ENCODE measurements at regions not wholly inside any gene's neighbourhood (a gene's known extent, or its start where the extent isn't known, plus 50 kb on each side); places are given as distances from the start of the nearest gene placed in this dataset.

DNA sequence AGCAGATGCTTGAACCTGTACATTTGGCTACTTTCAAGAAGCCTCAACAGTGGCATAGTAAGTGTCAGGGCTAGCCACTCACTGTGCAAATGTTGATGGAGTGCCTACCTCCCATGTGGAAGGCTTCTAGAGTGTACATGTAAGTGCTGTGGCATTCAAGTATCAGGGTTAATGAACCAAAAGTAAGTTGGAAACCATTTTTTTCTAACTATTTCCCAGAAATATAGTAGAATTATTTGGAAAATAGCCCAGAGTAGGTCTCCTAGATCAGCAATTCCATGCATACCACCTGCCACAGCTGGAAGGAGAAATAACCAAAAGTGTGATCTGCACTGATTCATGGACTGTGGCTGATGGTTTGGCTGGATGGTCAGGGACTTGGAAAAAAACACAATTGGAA, 53.3 kb downstream of the FOXD1 start:
- no peak overlapping the region for H3K4me3 ChIP-seq
- no peak overlapping the region for H3K27ac ChIP-seq
- TF ChIP-seq, protein P1, sequence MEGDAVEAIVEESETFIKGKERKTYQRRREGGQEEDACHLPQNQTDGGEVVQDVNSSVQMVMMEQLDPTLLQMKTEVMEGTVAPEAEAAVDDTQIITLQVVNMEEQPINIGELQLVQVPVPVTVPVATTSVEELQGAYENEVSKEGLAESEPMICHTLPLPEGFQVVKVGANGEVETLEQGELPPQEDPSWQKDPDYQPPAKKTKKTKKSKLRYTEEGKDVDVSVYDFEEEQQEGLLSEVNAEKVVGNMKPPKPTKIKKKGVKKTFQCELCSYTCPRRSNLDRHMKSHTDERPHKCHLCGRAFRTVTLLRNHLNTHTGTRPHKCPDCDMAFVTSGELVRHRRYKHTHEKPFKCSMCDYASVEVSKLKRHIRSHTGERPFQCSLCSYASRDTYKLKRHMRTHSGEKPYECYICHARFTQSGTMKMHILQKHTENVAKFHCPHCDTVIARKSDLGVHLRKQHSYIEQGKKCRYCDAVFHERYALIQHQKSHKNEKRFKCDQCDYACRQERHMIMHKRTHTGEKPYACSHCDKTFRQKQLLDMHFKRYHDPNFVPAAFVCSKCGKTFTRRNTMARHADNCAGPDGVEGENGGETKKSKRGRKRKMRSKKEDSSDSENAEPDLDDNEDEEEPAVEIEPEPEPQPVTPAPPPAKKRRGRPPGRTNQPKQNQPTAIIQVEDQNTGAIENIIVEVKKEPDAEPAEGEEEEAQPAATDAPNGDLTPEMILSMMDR (IDR thresholded peaks at IDR 0.05) = no peak
- DNase-seq (ENCODE audit: low spot score) = no peak

DNA sequence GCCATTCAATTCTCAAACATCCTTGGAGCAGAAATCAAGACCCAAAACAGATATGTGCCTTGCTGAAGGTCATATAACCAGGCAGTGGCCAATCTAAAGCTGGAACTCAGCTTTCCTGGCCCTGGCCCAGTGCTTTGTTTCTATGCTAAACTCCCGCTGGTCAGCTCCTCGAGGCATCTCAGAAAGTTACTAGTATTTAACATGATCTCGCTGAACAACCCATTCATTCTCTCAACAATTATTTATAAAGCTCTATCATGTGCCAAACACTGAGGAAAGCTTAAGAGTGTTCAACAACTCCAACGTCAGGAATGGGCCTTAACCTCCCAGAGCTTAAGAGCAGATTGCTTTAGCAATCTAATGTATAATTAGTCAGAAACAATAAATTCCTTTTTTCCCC, 54.0 kb downstream of the FOXD1 start:
- TF ChIP-seq, protein P1 (IDR thresholded peaks at IDR 0.05) = no peak
- no peak overlapping the region for H3K27ac ChIP-seq
- no peak for DNase-seq (ENCODE audit: low spot score)
- H3K4me3 ChIP-seq = no peak overlapping the region

DNA sequence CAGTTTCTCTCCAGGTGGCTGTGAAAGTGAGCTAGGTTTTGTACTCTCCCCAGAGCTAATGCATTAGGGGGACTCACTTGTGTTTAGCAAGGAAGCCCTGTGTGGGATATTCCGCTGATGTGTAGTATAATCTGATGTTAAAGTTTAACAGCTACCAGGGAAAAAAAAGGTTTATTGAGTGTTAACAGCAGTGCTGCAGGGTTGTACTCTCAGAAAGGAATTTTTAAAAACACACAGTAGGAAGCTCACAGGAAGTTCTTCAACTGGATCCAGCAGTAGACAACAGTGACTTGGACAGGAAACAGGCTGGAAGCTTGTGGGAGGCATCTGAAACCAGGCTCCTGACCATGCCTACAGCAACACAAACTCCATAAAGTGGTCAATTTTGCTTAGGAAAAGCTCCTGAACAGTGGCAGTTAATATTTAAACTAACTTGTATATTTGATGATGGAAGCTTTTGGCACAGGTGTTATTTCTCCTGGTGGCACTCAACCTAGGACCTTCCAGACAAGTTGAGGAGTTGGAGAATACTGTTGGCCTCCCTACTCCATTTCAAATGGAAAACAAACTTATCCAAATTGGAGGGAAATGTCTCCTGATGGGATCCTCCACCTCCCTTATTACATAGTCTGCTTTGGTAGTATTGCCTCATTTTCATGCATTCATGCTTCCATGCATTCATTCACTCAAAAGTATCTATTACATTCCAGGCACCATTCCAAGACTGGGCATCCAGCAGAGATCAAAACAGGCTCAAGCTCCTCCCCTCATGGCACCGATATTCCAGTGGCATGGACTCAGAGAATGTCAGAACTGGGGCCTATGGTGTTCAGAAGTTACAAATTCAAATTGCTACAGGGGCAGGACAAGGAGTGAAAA, 54.7 kb downstream of the FOXD1 start:
- Histone ChIP-seq H3K27ac (no peak overlapping the region), H3K4me3 (no peak overlapping the region)
- TF ChIP-seq, protein P1 (IDR thresholded peaks at IDR 0.05) = no peak
- DNase-seq (ENCODE audit: low spot score) = no peak

DNA sequence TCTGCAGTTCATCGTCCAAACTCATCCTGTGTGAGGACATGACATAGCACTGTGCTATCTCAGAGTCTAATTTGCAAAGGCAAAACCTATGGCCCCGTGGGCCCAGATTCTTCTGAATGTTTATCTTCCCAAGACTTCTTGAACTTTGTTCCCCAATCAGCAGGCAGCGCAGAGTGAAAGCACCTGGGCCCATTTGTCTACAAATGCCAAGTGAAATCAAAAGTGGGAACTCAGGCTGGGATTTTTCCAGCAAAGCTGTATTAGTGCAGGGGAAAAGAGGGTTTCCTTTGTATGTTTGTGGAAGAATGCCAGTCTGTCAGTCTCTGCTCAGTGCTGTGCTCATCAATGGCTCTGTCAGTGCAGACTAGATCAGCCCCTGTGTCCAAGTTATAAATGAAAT, 55.8 kb downstream of the FOXD1 start:
- DNase-seq (ENCODE audit: low spot score) = no peak
- TF ChIP-seq, protein P1 (IDR thresholded peaks at IDR 0.05) = no peak
- Histone ChIP-seq H3K4me3 (no peak overlapping the region), H3K27ac (no peak overlapping the region)

DNA sequence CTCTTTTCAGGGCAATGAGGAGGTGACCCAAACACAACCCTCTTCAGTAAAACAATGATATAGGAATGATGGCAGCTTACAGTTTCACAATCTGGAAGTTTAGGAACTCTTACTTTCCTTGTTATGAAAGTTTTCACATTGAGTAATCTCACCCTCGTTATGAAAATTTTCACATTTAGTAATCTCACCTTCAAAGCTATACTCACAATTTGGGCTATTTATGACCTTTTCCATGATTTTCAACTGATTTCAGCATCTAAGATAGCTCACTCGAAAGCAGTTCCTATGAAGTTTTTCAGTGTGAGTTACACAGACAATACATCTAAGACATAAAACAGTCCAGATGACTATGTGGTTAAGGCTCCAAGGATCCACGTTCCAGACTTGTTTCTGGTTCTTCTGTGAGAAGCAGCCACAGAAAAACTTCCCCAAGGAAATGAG, 57.1 kb downstream of the FOXD1 start:
- no peak overlapping the region for H3K4me3 ChIP-seq
- no peak for DNase-seq (ENCODE audit: low spot score)
- TF ChIP-seq, protein P1 (IDR thresholded peaks at IDR 0.05) = no peak

DNA sequence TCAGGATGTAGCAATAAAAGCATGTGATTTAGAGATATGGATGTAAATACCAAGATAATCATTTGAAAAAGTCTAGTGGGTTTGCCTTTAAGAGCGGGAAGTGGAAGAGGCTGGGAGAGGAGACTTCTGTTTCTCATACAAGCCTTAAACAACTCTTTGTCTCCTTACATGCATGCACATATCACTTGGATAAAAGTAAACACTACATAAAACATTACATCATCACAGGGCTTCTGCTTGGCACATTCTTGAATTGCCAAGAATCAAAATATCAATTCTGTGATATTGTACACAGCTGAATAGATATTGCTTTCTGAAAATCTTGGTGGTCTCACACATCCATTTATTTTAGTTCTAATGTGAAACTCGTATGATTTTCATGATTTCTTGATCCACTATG, 57.6 kb downstream of the FOXD1 start:
- DNase-seq (ENCODE audit: low spot score) = no peak

More for the DNA sequence above, 57.1 kb downstream of the FOXD1 start:
- no peak overlapping the region for H3K27ac ChIP-seq

More for the DNA sequence above, 57.6 kb downstream of the FOXD1 start:
- no peak overlapping the region for H3K4me3 ChIP-seq
- TF ChIP-seq, protein P1 (IDR thresholded peaks at IDR 0.05) = no peak
- H3K27ac ChIP-seq = no peak overlapping the region

All from coronary artery (tissue), 2 donors.